RWPE1 (cell line): ENCODE measurements at regions not wholly inside any gene's neighbourhood (a gene's known extent, or its start where the extent isn't known, plus 50 kb on each side); places are given as distances from the start of the nearest gene placed in this dataset.
"Not testable (repeated sequence)": the region's sequence is repeated elsewhere in the genome, so short reads cannot be mapped to it uniquely, and the experiment has no call there.

Source experiments
- CTCF ChIA-PET: fragments of 350-600 bp; sonication (Branson Sonifier 250); formaldehyde crosslinking; extraction: SDS; loops from one replicate; lab custom pipeline; 2021; lab: Yijun Ruan, JAX
- POLR2A ChIA-PET: fragments of 400-600 bp; formaldehyde crosslinking; extraction: SDS; loops from one replicate; lab custom pipeline; 2020; ENCODE audit warnings: antibody characterized with exemption; ENCODE audit not compliant: low non-redundant PET; lab: Yijun Ruan, JAX
- DNase-seq: peaks from one replicate; pipeline ENCODE4 v3.0.0; 2012; ENCODE audit warnings: low spot score
- H3K27ac ChIP-seq: fragments of 450-650 bp; 2 replicates; pipeline ENCODE4 v1.5.1; 2017
- CTCF ChIP-seq: fragments of 450-650 bp; conservative IDR thresholded peaks from 2 replicates; pipeline ENCODE4 v1.5.1; 2017; ENCODE audit warnings: low read depth, mild to moderate bottlenecking

DNA sequence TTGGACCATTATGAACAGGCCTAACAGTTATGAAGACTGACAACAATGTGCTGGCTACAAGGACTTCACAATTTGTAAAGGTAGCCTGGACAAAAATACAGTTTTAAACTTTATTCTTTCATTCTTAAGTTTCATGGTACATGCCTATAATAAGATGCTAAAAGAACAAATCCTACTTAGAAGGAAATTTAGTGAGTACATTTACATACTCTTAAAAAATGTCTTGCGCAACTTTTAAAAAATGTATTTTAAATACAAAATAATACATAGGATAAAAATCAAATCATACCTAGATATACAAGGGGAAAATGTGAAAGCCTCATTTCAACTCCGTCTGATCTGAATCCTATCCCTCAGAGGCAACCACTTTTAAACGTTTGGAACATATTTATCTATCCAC lies 200.7 kb upstream of the SPIN4 start:
- DNase-seq = no peak
- no peak for TF ChIP-seq CTCF
- no peak overlapping the region for H3K27ac ChIP-seq
- ChIA-PET CTCF (no interaction called here), POLR2A (no interaction called here)

- POLR2A ChIA-PET = no interaction called here
- DNase-seq = no peak
- no peak overlapping the region for H3K27ac ChIP-seq
- no peak for TF ChIP-seq CTCF
- CTCF ChIA-PET = no interaction called here
These were observed 179.5 kb upstream of the SPIN4 start for GRCh38 chrX:63530654-63531053.

GRCh38 chrX:63529961-63530360 lies 178.8 kb upstream of the SPIN4 start:
- no peak overlapping the region for H3K27ac ChIP-seq
- ChIA-PET POLR2A (no interaction called here), CTCF (no interaction called here)
- DNase-seq = no peak
- no peak for TF ChIP-seq CTCF

DNA sequence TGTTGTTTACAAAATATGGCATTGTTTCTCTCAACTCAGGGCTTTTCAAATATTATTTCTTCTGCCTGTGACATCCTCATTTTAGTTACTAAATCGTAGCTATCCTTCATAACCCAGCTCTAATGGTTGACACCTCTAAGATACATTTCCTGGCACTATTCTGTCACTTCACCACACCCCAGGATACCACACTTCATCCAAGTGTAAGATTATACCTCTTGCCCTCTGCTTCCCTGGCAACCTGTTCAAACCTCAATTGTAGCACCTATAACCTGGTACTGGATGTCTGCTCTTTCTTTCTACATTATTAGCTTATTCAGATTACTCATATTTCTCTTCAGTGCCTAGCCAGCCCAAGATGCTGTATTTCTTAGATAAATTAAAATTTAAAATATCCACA lies 175.7 kb upstream of the SPIN4 start:
- ChIA-PET POLR2A (no interaction called here), CTCF (no interaction called here)
- DNase-seq = no peak
- no peak overlapping the region for H3K27ac ChIP-seq
- no peak for TF ChIP-seq CTCF

DNA sequence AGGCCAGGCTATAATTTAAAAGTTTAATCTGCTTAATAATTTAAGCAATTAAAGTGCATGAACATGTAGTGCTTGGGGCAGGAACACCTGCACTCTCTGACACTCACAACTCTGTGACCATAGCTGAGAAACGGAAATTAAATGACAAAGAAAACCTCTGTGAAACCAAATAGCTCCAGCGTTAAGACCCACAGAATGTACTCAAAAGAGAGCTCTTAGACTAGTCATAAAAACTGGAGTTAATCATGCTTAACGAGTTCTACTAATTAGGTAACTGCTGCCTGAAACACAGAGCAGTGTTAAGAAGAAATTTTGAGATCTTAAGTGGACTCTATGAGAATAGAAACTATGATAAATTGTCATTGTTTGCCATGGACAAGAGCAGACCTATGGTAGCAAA lies 174.4 kb upstream of the SPIN4 start:
- ChIA-PET CTCF (no interaction called here), POLR2A (no interaction called here)
- DNase-seq = no peak
- H3K27ac ChIP-seq = no peak overlapping the region
- no peak for TF ChIP-seq CTCF

DNA sequence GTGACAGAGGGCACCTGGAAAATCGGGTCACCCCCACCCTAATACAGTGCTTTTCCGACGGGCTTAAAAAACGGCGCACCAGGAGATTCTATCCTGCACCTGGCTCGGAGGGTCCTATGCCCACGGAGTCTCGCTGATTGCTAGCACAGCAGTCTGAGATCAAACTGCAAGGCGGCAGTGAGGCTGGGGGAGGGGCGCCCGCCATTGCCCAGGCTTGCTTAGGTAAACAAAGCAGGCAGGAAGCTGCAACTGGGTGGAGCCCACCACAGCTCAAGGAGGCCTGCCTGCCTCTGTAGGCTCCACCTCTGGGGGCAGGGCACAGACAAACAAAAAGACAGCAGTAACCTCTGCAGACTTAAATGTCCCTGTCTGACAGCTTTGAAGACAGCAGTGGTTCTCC lies 168.2 kb upstream of the SPIN4 start:
- CTCF ChIA-PET, POLR2A ChIA-PET, H3K27ac ChIP-seq, DNase-seq: not testable (repeated sequence)

- no peak overlapping the region for H3K27ac ChIP-seq
- no peak for TF ChIP-seq CTCF
- DNase-seq = no peak
- ChIA-PET CTCF (no interaction called here), POLR2A (no interaction called here)
These were observed 163.5 kb upstream of the SPIN4 start for GRCh38 chrX:63514569-63515080.
